SH-SY5Y (cell line): ENCODE measurements at regions not wholly inside any gene's neighbourhood (a gene's known extent, or its start where the extent isn't known, plus 50 kb on each side); places are given as distances from the start of the nearest gene placed in this dataset.

Source experiments
- GATA2 ChIP-seq: IDR thresholded peaks from 2 replicates; pipeline ENCODE4 v1.6.1; 2011; ENCODE audit warnings: mild to moderate bottlenecking, low read depth, low read length
- GATA3 ChIP-seq: IDR thresholded peaks from 2 replicates; pipeline ENCODE4 v1.6.1; 2011; ENCODE audit warnings: low read depth, mild to moderate bottlenecking, low read length, moderate library complexity

DNA sequence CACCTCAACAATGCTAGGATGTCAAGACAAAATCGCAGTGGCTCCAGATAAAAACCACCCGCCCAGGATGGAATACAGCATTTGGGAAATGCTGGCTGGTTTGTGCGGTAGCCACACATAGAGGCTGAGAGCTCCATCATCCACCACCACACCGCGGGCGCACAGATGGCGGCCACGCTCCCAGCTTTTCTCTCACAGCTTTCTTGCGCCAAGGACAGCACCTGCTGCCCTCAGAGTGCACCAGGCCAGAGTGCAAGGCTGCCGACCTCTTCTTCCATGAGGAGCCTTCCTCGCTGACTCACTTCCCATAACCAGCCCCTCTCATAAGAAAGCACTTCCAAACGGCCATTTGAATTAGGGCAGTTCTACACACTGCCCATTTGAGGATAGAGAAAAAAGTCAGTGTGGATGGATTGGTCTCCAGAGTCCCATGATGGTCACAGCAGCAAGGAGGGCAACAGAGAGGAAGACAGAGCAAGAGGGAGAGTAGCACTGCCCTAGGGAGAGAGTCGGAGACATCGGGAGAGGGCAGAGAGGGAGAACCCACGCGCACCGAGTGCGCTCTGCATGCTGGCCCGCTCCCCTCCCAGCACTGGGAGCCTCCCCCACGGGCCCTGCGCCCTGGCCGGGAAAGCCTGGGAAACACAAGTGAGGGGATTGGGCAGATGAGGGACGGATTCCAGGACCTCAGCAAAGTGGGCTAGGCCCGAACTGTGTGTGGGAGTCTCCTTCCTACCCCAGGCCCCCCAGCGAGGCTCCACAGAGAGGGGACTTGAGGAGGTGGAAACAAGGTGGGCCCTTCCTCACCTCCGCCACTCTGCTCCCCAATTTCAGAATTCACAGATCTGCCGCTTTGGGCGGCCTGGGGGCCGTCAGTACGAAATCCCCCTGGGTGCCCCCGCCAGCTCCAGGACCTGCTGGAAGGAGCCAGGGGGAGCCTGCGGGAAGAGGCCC lies 156.9 kb downstream of the USP12 start:
- no peak for TF ChIP-seq GATA3
- TF ChIP-seq GATA2 = no peak

DNA sequence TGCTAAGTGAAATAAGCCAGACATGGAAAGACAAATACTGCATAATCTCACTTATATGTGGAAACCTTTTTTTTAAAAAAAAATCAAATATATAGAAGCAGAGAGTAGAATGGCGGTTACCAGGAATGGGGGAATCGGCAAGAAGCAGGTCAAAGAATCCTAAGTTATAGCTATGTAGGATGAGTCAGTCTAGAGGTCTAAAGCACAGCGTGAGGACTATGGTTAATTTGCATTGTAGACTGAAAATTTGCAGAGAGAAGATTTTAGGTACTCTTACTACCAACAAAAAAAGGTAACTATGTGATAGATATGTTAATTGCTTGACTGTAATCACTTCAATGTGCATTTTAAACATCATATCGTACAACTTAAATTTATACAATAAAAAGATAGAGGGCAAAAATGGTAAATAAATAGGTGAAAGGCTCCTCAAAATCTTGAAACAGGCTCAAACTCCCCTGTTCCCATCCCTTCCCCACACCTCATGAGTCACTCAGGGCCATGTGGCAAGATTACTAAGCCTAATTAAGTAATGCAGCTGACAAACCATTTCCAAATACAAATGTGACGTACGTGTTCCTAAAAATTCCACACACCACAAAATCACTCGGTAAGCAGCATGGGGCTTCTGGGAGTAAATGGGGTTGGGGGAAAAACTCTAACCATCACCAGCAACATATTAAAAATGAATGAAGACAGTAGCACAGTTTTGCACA lies 159.0 kb downstream of the USP12 start:
- TF ChIP-seq GATA2 (no peak), GATA3 (no peak)

DNA sequence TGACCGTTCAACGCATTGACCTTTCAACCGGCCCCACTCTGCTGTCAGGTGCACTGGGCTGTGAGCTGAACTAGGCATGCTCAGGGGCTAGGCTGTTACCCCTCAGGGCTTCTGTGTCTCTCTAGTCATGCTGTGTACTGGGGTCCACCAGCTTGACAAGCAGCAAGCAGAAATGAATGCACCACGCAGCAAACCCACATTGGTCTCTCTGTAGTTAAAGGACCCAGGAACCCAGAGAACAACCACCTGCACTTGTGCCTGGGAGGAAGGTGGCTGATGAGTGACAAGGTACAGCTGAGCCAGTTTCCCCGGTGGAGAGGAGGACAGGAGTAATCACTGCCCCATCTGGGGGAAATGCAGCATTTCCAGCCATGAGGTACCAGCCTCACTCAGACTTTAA lies 159.9 kb downstream of the USP12 start:
- TF ChIP-seq GATA3 (no peak), GATA2 (no peak)

DNA sequence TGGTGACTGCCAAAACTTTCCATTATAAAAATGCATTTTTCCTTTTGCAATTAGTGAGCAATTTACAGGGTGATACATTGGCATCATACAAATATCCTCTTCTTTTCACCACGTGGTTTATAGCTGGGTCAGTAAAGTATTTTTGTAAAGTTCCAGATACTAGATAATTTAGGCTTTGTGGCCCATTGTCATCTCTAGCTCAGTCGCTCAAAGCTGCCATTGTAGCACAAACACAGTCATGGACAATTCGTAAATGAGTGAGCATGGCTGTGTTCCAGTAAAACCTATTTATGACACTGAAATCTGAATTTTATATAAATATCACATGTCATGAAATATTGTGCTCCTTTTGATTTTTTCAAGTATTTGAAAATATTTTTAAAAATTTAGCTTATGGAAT lies 162.9 kb downstream of the USP12 start:
- TF ChIP-seq GATA2 (no peak), GATA3 (no peak)

DNA sequence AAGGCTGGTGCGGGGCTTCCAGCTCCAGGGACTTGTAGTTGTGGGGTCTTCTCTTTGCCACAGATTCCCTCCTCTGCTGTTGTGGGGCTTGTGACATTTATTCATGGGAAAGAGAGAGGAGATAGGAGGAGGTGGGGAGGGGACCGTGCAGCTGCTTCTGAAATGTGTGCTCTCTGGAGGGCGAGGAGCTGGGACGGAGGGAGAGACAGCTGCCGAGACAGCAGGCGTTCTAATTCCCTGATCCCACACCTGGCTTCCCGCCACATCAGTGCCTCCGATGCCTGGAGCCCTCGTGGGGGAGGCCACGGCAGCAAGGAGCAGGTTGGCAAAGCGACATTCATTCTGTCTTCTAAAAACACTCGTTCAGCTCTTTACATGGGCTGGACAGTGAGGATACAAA lies 164.4 kb downstream of the USP12 start:
- TF ChIP-seq GATA2 = no peak
- no peak for TF ChIP-seq GATA3

DNA sequence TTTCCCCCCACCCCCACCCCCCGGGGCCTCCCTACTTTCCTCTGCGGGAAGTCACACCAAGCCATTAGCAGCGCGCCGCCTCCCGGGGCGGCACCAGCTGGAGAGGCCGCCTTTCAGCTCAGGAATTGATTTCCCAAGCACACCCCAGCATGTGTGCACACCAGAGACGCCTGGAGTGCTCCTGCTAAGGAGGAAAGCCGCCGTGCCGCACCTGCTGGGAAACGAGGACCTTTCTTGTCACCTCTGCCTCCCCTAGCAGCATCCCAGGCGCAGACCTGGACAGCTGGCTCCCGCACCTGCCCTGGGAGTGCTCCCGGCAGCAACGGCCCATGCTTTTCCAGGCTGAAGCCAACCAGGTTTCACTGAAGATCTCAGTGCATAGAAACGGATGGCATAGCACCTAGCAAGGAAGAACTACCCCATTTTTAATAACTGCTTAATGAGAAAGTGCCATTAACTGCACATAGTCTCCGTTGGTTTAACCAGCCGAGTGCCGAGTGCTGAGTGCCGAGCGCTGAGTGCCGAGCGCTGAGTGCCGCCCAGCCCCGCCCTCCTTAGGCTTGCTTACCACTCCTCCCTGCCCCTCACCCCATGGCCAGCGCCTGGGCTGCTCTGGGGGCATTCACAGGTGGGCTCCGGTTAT lies 165.0 kb downstream of the USP12 start:
- no peak for TF ChIP-seq GATA3
- TF ChIP-seq GATA2 = no peak

DNA sequence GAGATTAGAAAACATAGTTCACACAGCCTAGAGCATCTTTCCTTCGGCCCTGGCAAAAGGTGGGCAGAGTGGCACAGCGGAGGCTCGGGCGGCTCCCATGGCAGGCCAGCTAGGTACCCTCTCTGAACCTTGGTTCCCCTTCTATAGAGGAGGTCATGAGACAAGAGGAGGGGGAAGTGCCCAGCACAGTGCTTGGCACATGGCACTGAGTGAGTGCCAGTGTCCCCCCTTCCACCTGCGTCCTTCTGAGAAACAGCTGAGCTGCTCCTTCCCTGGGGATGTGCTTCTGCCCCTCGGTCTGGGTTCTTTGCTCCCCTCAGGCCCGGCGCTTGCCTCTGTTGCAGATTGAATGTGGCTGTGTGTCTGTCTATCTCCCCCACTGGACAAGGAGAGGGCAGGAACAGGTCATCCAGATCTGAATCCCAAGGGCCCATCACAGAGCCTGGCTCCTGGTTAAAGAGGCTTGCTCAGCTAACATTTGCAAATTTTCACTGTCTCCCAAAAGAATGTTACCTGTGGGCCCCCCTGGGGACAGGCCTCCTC lies 165.6 kb downstream of the USP12 start:
- TF ChIP-seq GATA2 (no peak), GATA3 (no peak)

DNA sequence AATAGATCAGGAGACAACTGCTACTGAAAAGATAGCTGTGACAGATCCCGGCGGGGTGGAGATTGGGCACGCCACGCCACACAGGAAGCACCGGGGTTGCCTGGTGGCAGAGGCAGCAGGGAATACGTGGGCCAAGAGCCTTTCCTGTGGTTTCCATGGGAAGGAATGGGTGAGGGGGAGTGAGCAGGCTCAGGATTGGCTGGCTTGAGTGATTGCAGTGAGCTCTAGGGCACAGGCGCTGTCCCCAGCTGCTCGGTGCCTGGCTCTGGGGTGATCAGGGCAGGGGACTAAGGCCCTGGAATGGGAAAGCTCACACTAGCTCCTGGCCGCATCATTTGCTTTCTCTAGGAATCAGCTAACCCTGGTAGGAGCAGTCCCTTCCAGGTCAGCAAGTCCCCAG lies 166.1 kb downstream of the USP12 start:
- TF ChIP-seq GATA2 = no peak
- TF ChIP-seq GATA3 = no peak

DNA sequence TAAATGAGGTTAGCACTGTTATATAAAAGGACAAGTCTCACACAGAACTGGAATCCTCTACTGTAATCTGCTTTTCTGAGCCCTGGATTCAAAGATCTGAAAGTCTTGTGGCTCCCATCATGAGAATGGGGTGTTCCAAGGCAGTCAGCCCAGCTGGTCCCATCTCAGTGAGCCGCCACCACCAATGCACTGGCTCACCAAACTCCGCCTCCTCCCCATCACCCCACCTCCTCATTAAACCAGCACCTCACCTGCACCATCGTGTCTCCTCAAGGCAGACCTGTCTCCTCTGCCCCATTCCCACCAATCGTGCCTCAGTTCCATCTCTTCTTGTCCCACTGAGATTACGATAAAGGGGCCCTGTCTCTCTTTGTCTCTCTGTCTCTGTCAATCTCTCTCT lies 166.7 kb downstream of the USP12 start:
- TF ChIP-seq GATA2 (no peak), GATA3 (no peak)

DNA sequence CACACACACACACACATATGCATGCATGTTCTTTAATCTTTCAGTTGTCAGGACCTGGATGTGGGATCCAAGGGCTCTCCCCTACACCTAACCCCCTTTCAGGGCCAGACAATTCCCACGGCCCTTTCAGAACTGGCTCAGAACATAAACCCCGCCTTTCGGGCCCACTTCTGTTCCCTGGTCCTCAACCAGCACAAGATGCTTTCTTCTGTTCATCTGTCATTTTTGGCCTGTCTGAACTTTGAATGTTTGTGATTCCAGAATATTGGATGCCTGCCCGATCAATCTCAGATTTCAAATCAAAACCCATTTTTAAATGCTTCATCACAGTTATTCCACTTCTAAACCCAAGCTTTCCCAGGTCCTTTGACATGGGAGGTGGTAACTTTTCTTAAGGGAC lies 167.3 kb downstream of the USP12 start:
- TF ChIP-seq GATA2 (no peak), GATA3 (no peak)

DNA sequence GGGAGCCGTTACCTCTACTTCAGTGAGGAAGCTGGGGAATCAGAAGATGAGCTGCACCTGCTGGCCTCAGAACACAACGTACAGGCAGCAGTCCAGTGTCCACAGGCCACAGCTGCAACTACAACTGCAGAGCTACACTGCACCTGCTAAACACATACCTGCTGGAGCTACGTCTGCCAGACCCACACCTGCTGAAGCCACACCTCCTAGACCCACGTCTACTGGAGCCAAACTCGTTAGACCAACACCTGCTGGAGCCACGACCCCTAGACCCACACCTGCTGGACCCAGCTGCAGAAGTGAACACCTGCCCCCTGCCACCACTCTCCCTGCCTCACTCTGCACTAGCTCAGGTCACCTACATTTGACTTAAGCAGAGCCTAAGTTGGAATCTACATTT lies 169.9 kb downstream of the USP12 start:
- TF ChIP-seq GATA2 = no peak
- no peak for TF ChIP-seq GATA3

DNA sequence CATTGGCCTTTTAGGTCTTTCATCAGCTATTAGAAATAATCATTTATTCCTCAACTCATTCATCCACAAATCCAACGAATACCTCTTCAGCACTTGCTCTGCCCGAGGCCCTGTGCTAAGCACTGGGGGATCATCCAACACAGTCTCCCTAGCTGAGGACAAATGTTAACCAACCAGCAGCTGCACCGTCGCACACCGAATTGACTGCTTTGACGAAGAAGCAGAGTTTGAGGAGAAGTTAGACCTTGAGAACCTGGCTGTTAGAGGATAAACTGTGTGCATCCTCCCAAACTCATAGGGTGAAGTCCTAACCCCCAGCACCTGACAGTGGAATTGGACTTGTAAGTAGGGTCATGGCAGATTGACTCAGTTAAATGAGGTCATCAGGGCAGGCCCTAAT lies 170.9 kb downstream of the USP12 start:
- TF ChIP-seq GATA3 (no peak), GATA2 (no peak)

DNA sequence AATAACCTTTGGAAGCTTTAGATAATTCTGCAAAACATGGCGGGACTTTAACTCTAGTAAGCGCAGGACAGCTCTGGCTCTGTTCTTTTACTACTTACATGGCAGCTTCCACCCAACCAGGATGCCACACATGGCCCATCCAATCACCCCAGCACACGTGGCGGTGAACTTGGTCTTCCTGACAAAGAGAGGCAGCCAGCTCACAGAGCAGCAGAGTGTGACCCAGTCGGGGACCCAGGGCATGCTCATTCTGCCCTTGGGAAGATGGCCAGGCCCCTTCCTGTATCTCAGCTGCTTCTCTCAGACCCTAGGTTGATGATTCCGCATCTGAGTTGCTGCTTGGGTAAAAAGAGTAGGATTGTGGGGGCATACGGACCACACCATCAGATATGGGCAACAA lies 172.1 kb downstream of the USP12 start:
- TF ChIP-seq GATA2 = no peak
- no peak for TF ChIP-seq GATA3

DNA sequence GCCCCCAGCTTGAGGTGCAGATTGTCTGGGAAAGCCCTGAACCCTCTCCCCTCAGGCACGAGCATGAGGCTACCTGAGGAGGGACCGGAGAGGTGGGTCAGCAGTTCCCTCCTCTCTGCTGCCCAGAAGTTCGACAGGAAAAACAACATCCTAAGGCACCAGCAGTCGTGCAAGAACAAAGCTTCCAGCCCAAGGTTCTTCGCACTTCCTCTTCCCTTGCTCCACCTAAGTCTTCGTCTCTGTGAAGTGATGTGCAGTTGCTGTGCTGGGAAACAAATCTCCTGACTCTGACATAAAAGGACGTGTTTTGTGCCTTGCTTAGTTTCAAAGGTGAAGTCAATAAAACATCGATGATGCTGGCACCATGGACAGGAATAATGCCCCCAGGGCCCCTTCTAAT lies 173.3 kb downstream of the USP12 start:
- no peak for TF ChIP-seq GATA3
- no peak for TF ChIP-seq GATA2
